Liver (tissue), 8 donors: ENCODE measurements at regions not wholly inside any gene's neighbourhood (a gene's known extent, or its start where the extent isn't known, plus 50 kb on each side); places are given as distances from the start of the nearest gene placed in this dataset.

Experiments used
- DNase-seq: peaks from one replicate; pipeline ENCODE4 v3.0.0-alpha.2; 2017; ENCODE audit warnings: low spot score
- H3K27ac ChIP-seq, 2 donors: one replicate each; pipeline ENCODE4 v1.7.0; 2013; ENCODE audit warnings: inconsistent platforms in 2 of 2, low read length in 2 of 2, control low read depth in 1 of 2, low read depth in 1 of 2, mild to moderate bottlenecking in 1 of 2
- H3K27me3 ChIP-seq, 4 donors: one replicate each; pipeline versions ENCODE4 v1.6.1 to v1.7.0; 2013; ENCODE audit warnings: low read length in 3 of 4, inconsistent platforms in 1 of 4, mild to moderate bottlenecking in 1 of 4, moderate library complexity in 1 of 4; ENCODE audit not compliant: control insufficient read depth in 4 of 4, insufficient read depth in 4 of 4
- H3K36me3 ChIP-seq, 4 donors: one replicate each; pipeline versions ENCODE4 v1.6.1 to v1.7.0; 2013; ENCODE audit warnings: low read length in 3 of 4, mild to moderate bottlenecking in 3 of 4, low read depth in 1 of 4, moderate library complexity in 1 of 4; ENCODE audit not compliant: control insufficient read depth in 4 of 4, insufficient read depth in 3 of 4
- H3K4me1 ChIP-seq, 4 donors: one replicate each; pipeline versions ENCODE4 v1.6.1 to v1.7.0; 2013; ENCODE audit warnings: low read length in 3 of 4, mild to moderate bottlenecking in 3 of 4, moderate library complexity in 1 of 4; ENCODE audit not compliant: control insufficient read depth in 4 of 4, insufficient read depth in 4 of 4
- H3K4me3 ChIP-seq, 3 donors: one replicate each; pipeline versions ENCODE4 v1.6.1 to v1.7.0; 2013; ENCODE audit warnings: low read length in 3 of 3, control low read depth in 1 of 3, low read depth in 1 of 3, mild to moderate bottlenecking in 1 of 3
- H3K9ac ChIP-seq, 2 donors: one replicate each; pipeline ENCODE4 v1.7.0; 2013; ENCODE audit warnings: low read length in 2 of 2, mild to moderate bottlenecking in 2 of 2, moderate library complexity in 2 of 2, control low read depth in 1 of 2, low read depth in 1 of 2
- H3K9me3 ChIP-seq, 4 donors: one replicate each; pipeline versions ENCODE4 v1.6.1 to v1.7.0; 2013; ENCODE audit warnings: low read length in 3 of 4; ENCODE audit not compliant: control insufficient read depth in 4 of 4
- EGR1 ChIP-seq, 2 donors: IDR thresholded peaks; 2 replicates each; pipeline ENCODE4 v1.6.1; 2016 to 2018; ENCODE audit warnings: antibody characterized with exemption in 2 of 2, low read depth in 2 of 2
- FOXA1 ChIP-seq: IDR thresholded peaks from 2 replicates; pipeline ENCODE4 v1.6.1; 2016; ENCODE audit warnings: antibody characterized with exemption
- FOXA2 ChIP-seq: IDR thresholded peaks from 2 replicates; pipeline ENCODE4 v1.6.1; 2016; ENCODE audit warnings: antibody characterized with exemption
- GABPA ChIP-seq, 2 donors: IDR thresholded peaks in 1 of 2; conservative IDR thresholded peaks in 1 of 2; 2 replicates each; pipeline ENCODE4 v1.6.1; 2016; ENCODE audit warnings: antibody characterized with exemption in 2 of 2, mild to moderate bottlenecking in 1 of 2, moderate library complexity in 1 of 2
- HNF4A ChIP-seq, 2 donors: conservative IDR thresholded peaks; 2 replicates each; pipeline ENCODE4 v1.6.1; 2016; ENCODE audit warnings: antibody characterized with exemption in 2 of 2, mild to moderate bottlenecking in 2 of 2
- HNF4G ChIP-seq: IDR thresholded peaks from 2 replicates; pipeline ENCODE4 v1.6.1; 2016; ENCODE audit warnings: antibody characterized with exemption
- JUND ChIP-seq, 2 donors: IDR thresholded peaks; 2 replicates each; pipeline ENCODE4 v1.6.1; 2016; ENCODE audit warnings: antibody characterized with exemption in 2 of 2
- NR2F2 ChIP-seq: IDR thresholded peaks from 2 replicates; pipeline ENCODE4 v1.6.1; 2016; ENCODE audit warnings: antibody characterized with exemption
- RAD21 ChIP-seq, 2 donors: IDR thresholded peaks; 2 replicates each; pipeline ENCODE4 v1.6.1; 2016; ENCODE audit warnings: antibody characterized with exemption in 2 of 2, mild to moderate bottlenecking in 2 of 2
- RXRA ChIP-seq, 2 donors: IDR thresholded peaks; 2 replicates each; pipeline ENCODE4 v1.6.1; 2017 to 2018; ENCODE audit warnings: antibody characterized with exemption in 2 of 2, mild to moderate bottlenecking in 1 of 2
- SP1 ChIP-seq: IDR thresholded peaks from 2 replicates; pipeline ENCODE4 v1.6.1; 2018; ENCODE audit warnings: antibody characterized with exemption, mild to moderate bottlenecking
- TAF1 ChIP-seq: conservative IDR thresholded peaks from 2 replicates; pipeline ENCODE4 v1.6.1; 2016; ENCODE audit warnings: antibody characterized with exemption, mild to moderate bottlenecking
- YY1 ChIP-seq: IDR thresholded peaks from 2 replicates; pipeline ENCODE4 v1.6.1; 2016; ENCODE audit warnings: antibody characterized with exemption, mild to moderate bottlenecking
- WGBS: extraction: QIAGEN DNeasy Blood & Tissue Kit; methylation state at CpG from one replicate; pipeline ENCODE4 v1.1.7; 2013; 5-methylcytosine and 5-hydroxymethylcytosine counted together
- TF ChIP-seq, protein P1 (sequence below): IDR thresholded peaks from 2 replicates; pipeline ENCODE4 v1.6.1; 2016; ENCODE audit warnings: antibody characterized with exemption, mild to moderate bottlenecking
- TF ChIP-seq, protein P2 (sequence below): IDR thresholded peaks from 2 replicates; pipeline ENCODE4 v1.6.1; 2016; ENCODE audit warnings: antibody characterized with exemption
- TF ChIP-seq, protein P3 (sequence below): IDR thresholded peaks from 2 replicates; pipeline ENCODE4 v1.6.1; 2016; ENCODE audit warnings: antibody characterized with exemption
- TF ChIP-seq, protein P4 (sequence below): IDR thresholded peaks from 2 replicates; pipeline ENCODE4 v1.6.1; 2016; ENCODE audit warnings: antibody characterized with exemption
- TF ChIP-seq, protein P5 (sequence below): fragments of 150-350 bp; IDR thresholded peaks from 2 replicates; pipeline ENCODE4 v1.5.1; 2017; ENCODE audit warnings: improper control_type of control experiment, low read depth, low read length; ENCODE audit not compliant: missing input control
- donor health status: healthy.
- donor health status: healthy.
- donor health status: healthy.
- donor health status: healthy.
- donor health status: healthy.

DNA sequence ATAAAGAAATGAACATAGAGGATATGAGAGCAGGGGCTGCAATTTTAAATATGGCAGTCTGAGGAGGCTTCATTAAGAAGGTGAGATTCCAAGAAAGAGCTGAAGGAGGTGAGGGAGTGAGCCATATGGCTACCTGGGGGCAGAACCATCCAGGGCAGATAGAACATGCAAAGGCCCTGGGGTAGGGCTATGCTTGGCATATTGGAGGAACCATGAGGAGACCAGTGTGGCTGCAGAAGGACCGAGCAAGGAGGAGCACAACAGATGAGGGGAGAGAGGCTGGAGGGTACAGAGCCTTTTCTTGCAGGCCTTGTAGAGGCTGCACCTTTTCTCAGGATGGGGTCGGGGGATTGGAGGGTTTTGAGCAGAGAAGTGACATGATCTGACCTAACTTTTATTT lies 69.5 kb upstream of the GATA6 start:
- H3K27ac ChIP-seq: no peak overlapping the region
- no peak overlapping the region for H3K9ac ChIP-seq
- peaks cover 0 to 11% (median 8%) of the 10 kb centered on the region in 4 donors for H3K4me1 ChIP-seq
- no peak for TF ChIP-seq FOXA2
- no peak for TF ChIP-seq RAD21 (IDR thresholded peaks at IDR 0.05)
- TF ChIP-seq, protein P1, sequence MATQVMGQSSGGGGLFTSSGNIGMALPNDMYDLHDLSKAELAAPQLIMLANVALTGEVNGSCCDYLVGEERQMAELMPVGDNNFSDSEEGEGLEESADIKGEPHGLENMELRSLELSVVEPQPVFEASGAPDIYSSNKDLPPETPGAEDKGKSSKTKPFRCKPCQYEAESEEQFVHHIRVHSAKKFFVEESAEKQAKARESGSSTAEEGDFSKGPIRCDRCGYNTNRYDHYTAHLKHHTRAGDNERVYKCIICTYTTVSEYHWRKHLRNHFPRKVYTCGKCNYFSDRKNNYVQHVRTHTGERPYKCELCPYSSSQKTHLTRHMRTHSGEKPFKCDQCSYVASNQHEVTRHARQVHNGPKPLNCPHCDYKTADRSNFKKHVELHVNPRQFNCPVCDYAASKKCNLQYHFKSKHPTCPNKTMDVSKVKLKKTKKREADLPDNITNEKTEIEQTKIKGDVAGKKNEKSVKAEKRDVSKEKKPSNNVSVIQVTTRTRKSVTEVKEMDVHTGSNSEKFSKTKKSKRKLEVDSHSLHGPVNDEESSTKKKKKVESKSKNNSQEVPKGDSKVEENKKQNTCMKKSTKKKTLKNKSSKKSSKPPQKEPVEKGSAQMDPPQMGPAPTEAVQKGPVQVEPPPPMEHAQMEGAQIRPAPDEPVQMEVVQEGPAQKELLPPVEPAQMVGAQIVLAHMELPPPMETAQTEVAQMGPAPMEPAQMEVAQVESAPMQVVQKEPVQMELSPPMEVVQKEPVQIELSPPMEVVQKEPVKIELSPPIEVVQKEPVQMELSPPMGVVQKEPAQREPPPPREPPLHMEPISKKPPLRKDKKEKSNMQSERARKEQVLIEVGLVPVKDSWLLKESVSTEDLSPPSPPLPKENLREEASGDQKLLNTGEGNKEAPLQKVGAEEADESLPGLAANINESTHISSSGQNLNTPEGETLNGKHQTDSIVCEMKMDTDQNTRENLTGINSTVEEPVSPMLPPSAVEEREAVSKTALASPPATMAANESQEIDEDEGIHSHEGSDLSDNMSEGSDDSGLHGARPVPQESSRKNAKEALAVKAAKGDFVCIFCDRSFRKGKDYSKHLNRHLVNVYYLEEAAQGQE: no peak
- TF ChIP-seq, protein P2, sequence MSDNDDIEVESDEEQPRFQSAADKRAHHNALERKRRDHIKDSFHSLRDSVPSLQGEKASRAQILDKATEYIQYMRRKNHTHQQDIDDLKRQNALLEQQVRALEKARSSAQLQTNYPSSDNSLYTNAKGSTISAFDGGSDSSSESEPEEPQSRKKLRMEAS: no peak
- TF ChIP-seq EGR1 (IDR thresholded peaks at IDR 0.05; ENCODE audit: low read depth in 2 of 2): no peak
- TF ChIP-seq, protein P3, sequence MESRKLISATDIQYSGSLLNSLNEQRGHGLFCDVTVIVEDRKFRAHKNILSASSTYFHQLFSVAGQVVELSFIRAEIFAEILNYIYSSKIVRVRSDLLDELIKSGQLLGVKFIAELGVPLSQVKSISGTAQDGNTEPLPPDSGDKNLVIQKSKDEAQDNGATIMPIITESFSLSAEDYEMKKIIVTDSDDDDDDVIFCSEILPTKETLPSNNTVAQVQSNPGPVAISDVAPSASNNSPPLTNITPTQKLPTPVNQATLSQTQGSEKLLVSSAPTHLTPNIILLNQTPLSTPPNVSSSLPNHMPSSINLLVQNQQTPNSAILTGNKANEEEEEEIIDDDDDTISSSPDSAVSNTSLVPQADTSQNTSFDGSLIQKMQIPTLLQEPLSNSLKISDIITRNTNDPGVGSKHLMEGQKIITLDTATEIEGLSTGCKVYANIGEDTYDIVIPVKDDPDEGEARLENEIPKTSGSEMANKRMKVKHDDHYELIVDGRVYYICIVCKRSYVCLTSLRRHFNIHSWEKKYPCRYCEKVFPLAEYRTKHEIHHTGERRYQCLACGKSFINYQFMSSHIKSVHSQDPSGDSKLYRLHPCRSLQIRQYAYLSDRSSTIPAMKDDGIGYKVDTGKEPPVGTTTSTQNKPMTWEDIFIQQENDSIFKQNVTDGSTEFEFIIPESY: no peak
- no peak for TF ChIP-seq YY1
- no peak for TF ChIP-seq RXRA (IDR thresholded peaks at IDR 0.05)
- no peak for TF ChIP-seq NR2F2
- TF ChIP-seq SP1: no peak
- no peak for TF ChIP-seq HNF4A (conservative IDR thresholded peaks at IDR 0.05)
- TF ChIP-seq GABPA (IDR thresholded peaks at IDR 0.05 in 1 of 2, conservative IDR thresholded peaks at IDR 0.05 in 1 of 2): no peak
- no peak for TF ChIP-seq FOXA1
- no peak for TF ChIP-seq HNF4G
- TF ChIP-seq JUND (IDR thresholded peaks at IDR 0.05): no peak
- no peak for TF ChIP-seq TAF1
- TF ChIP-seq, protein P4, sequence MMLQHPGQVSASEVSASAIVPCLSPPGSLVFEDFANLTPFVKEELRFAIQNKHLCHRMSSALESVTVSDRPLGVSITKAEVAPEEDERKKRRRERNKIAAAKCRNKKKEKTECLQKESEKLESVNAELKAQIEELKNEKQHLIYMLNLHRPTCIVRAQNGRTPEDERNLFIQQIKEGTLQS: no peak
- TF ChIP-seq, protein P5, sequence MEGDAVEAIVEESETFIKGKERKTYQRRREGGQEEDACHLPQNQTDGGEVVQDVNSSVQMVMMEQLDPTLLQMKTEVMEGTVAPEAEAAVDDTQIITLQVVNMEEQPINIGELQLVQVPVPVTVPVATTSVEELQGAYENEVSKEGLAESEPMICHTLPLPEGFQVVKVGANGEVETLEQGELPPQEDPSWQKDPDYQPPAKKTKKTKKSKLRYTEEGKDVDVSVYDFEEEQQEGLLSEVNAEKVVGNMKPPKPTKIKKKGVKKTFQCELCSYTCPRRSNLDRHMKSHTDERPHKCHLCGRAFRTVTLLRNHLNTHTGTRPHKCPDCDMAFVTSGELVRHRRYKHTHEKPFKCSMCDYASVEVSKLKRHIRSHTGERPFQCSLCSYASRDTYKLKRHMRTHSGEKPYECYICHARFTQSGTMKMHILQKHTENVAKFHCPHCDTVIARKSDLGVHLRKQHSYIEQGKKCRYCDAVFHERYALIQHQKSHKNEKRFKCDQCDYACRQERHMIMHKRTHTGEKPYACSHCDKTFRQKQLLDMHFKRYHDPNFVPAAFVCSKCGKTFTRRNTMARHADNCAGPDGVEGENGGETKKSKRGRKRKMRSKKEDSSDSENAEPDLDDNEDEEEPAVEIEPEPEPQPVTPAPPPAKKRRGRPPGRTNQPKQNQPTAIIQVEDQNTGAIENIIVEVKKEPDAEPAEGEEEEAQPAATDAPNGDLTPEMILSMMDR: no peak
- no peak overlapping the region for H3K4me3 ChIP-seq
- H3K9me3 ChIP-seq: no peaks in the 10 kb centered on the region
- no peaks in the 10 kb centered on the region for H3K36me3 ChIP-seq
- WGBS: 98% methylated on average over 2 of the region's 2 CpGs
- no peaks in the 10 kb centered on the region for H3K27me3 ChIP-seq
- no peak for DNase-seq

DNA sequence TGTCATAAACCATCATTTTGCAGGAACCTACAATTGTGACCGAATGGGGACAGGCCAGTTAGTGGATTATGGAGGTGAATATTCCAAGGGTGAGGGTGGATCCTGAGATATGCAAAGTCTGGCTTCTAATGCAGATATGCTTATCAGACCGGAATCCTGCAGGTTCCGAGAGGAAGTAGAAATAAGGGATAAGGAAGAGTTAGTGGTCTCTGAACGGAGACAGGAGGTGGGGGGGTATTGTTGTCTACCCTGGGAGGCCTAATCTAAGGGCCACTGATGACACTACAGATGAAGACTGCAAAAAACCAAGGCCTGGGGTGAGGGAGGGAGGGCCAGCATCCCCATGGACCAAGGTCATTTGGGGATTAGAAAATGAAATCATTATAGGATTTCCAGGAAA lies 67.7 kb upstream of the GATA6 start:
- Histone ChIP-seq H3K9me3 (no peaks in the 10 kb centered on the region), H3K27ac (no peak overlapping the region), H3K27me3 (no peaks in the 10 kb centered on the region), H3K4me1 (peaks cover 2 to 19% (median 8%) of the 10 kb centered on the region in 4 donors), H3K36me3 (no peaks in the 10 kb centered on the region), H3K4me3 (no peak overlapping the region), H3K9ac (no peak overlapping the region)
- DNase-seq: no peak
- WGBS: 87% methylated on average over 4 of the region's 4 CpGs
- TF ChIP-seq RAD21 (IDR thresholded peaks at IDR 0.05) (no peak), RXRA (IDR thresholded peaks at IDR 0.05) (no peak), YY1 (no peak), GABPA (IDR thresholded peaks at IDR 0.05 in 1 of 2, conservative IDR thresholded peaks at IDR 0.05 in 1 of 2) (no peak), TAF1 (no peak), HNF4G (no peak), JUND (IDR thresholded peaks at IDR 0.05) (no peak), HNF4A (conservative IDR thresholded peaks at IDR 0.05) (no peak), FOXA2 (no peak), SP1 (no peak)
- TF ChIP-seq, protein P4: no peak
- TF ChIP-seq, protein P5: no peak
- TF ChIP-seq, protein P1: no peak
